ENCODE measurements at regions not wholly inside any gene's neighbourhood (a gene's known extent, or its start where the extent isn't known, plus 50 kb on each side); places are given as distances from the start of the nearest gene placed in this dataset.
"Not testable (repeated sequence)": the region's sequence is repeated elsewhere in the genome, so short reads cannot be mapped to it uniquely, and the experiment has no call there.

DNA sequence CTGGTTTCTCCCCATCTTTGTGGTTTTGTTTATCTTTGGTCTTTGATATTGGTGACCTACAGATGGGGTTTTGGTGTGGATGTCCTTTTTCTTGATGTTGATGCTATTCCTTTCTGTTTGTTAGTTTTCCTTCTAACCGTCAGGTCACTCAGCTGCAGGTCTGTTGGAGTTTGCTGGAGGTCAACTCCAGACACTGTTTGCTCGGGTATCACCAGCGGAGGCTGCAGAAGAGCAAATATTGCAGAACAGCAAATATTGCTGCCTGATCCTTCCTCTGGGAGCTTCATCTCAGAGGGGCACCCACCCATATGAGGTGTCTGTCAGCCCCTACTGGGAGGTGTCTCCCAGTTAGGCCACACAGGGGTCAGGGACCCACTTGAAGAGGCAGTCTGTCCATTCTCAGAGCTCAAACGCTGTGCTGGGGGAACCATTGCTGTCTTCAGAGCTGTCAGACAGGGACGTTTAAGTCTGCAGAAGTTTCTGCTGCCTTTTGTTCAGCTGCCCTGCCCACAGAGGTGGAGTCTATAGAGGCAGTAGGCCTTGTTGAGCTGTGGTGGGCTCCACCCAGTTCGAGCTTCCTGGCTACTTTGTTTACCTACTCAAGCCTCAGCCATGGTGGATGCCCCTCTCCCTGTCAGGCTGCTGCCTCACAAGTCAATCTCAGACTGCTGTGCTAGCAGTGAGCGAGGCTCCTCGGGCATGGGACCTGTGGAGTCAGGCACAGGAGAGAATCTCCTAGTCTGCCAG, 94.8 kb upstream of the BNIP2 start:
- not testable (repeated sequence) for DNase-seq (ENCODE audit: low read depth)

DNA sequence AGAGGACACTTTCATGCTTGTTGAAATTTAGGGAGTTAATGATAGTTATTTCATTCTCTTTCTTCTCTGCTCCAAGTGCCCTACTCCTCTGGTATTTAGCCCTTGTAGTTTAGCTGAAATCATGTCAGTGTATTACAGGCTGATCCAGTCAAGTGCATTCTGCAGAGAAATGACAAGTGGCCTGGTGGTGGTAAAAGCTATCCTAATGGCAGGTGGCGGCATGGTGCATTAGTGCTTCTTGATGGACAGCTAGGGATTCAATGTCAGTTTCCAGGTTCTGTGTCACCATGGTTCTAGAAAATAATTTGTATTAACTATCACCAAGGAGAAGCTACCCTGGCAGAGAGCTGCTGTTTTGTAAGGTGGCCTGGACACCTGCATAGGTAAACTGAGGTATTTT, 90.0 kb upstream of the BNIP2 start:
- no peak for DNase-seq (ENCODE audit: low read depth)

DNA sequence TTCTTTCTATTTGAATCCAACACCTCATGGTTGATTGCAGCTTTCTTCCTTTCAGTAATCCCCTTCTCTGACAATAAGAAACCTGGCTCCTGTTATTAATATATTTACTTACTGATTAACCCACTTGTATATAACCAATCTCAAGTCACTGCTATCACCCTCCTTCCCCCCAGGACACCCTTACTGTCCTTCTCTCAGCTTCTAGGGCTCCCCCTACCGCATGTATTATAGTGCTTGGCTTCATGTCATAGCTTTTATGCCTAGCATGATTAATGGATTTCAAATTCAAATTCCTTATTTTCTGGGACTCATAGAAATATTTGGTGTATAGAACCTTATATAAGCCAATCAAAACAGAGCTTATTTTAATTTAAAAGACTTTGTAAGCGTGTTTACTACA, 75.7 kb upstream of the BNIP2 start:
- DNase-seq (ENCODE audit: low read depth), result no peak

DNA sequence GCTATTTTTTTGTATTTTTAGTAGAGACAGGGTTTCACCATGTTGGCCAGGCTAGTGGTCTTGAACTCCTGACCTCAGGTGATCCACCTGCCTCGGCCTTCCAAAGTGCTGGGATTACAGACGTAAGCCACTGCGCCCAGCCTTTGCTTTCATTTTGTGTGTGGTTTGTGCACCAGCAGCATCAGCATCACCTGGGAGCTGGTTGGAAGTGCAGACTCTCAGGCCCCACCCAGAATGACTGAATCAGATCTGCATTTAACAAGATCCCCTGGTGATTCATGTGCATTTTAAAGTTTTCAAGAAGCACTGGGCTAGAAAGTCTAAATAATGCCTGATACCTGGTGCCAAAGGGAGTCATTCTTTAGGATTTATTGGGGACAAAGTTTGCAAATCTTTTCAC, 73.4 kb upstream of the BNIP2 start:
- no peak for DNase-seq (ENCODE audit: low read depth)

DNA sequence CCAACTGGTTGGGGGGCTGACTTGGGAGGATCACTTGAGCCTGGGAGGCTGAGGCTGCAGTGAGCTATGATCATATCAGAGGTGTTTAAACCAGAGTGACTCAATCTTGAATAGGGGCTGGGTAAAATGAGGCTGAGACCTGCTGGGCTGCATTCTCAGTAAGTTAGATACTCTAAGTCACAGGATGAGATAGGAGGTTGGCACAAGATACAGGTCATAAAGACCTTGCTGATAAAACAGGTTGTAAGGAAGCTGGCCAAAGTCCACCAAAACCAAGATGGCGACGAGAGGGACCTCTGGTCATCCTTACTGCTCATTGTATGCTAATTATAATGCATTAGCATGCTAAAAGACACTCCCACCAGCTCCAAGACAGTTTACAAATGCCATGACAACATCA, 71.1 kb upstream of the BNIP2 start:
- not testable (repeated sequence) for DNase-seq (ENCODE audit: low read depth)

DNA sequence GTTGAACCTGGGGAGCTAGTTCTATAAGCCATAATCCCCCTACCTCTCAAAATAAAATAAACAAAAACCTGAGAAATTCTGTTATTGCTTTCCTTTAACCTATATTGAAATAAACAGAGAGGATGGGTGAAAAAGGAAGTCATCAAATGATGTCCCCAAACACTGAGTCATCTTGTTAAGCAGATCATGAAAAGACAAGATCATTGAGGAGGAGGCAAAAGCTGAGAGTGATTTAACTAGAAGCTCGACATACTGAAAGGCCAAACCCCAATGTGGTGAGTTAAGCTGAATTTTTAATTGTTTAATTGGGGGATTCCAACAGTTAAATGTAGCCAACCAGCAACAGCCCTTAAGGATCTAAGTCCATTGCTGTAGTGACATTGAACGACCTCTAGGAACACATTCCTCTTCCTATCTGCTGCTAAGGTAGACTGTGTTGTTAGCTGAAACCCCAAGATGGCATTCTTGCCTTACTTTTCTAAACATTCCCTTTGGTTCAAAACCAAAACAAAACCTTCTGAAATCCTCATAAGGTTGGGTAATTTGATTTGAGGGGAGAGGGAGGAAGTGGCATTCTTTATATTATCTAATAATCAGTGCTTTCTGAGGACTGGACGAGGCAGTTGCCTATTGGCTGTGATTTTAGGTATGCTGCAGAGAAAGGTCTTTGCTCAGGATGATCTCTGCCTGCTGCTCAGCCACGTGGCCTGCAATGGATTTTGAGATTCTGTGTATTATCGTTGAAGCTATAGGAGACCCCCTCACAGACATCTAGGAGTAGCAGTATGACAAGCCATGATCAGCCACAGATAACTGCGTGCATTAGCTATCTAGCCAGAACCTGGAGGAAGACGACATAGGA, 62.7 kb upstream of the BNIP2 start:
- DNase-seq (ENCODE audit: low read depth), result no peak

DNA sequence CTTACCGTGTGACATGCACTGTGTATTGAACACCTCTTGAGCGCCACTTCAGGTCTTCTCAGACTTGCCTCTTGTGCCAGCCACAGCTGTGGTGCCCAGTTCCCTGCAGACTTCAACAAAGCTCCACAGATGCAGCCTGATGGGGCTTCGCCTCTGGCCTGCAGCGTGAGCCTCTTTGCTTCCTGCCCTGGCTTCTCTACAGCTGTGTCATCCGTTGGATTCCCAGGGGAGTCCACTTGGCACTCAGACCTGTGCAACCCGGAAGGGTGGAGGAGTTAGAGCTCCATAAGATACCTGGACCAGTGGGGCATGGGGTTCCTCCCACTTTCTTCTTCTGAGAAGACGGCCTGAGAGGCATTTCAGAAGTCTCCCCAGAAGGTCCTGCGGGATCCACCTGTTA, 57.7 kb upstream of the BNIP2 start:
- no peak for DNase-seq (ENCODE audit: low read depth)

DNA sequence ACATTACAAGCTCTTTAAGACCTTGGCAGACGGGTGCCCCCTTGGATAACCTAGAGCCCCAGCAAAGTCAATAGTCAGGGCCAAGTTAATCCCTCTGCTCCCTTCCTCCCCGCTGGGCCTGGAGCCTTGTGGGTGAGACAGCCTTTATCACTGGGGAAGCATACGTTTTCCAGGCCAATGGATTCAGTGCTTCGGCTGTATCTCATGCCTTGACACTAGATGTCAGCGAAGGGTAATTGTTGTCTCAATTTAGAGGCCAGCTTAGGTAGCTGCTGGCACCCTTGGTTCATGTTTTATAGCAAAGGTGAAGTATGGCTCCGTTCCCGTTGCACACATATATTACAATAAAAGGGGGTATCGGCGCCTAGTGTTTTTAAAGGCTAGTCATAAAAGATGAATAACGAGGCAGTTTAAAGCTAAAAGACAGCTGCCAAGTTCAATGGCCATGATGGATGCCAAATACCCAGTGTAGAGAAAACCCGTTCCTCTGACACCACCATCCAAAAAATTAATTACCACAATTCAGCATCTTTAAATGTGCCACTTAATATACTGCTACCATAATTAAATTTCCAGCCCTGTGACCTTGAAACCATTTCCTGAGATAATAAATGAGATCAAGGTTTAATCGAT, 52.3 kb upstream of the BNIP2 start:
- DNase-seq (ENCODE audit: low read depth), result no peak

DNA sequence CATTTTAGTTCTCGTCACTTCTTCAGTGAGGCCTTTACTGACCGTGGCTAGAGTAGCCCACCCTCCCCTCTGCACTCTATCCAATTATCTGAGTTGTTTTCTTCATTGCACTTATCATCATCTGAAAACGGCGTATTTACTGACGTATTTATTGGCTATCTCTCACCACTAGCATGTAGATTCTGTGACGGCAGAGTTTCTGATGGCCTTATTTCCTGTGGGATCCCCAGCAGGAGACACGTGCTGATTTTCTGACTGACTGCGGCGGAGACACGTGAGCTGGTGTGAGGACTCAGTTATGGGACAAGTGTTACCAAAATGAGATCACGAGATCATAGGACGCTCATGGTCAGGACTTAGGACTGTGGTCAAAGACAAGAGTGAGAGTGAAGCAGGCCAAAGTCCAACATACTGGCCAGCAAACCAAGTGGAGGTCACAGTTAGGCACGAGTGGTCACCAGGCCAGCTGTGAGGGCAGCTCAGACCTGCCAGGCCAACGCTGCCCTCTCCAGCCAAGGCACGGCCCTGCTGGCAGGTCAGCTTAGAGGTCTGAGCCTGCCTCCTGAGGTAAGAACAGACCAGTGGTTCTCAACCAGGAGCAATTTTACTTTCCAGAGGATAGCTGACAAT, 50.6 kb upstream of the BNIP2 start:
- no peak for DNase-seq (ENCODE audit: low read depth)
